ENCODE measurements at regions not wholly inside any gene's neighbourhood (a gene's known extent, or its start where the extent isn't known, plus 50 kb on each side); places are given as distances from the start of the nearest gene placed in this dataset.

GRCh38 chr17:15036238-15036637, 228.9 kb downstream of the PMP22 start:
- no peak for TF ChIP-seq CTCF (IDR thresholded peaks at IDR 0.05)
- TF ChIP-seq POLR2A (IDR thresholded peaks at IDR 0.05): no peak

Data from Peyer's patch (tissue), 4 donors.